GM21786 (cell line): ENCODE measurements at regions not wholly inside any gene's neighbourhood (a gene's known extent, or its start where the extent isn't known, plus 50 kb on each side); places are given as distances from the start of the nearest gene placed in this dataset.

ENCODE experiments used
- ATAC-seq: cut with Tn5 transposase; IDR thresholded peaks from one replicate; pipeline ENCODE4 v1.9.1; 2021; ENCODE audit not compliant: unreplicated experiment

DNA sequence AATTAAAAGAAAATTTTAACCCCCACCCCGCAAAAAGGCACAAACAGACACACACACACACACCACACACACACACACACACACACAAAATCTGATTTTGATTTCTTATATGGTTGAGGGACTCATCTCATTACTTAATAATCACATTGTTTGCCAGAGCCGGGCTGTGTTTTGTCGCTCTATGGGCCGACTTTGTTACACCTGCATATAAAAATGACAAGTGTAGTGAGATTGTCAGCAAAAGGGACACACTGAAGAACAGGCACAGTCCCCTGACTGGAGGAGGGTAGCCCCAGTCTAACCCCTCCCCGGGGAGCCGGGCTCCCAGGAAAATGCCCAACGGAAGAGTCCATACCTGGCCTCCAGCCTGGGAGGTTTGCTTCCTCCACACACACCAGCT lies 221.6 kb downstream of the ENGASE start:
- ATAC-seq: no peak

DNA sequence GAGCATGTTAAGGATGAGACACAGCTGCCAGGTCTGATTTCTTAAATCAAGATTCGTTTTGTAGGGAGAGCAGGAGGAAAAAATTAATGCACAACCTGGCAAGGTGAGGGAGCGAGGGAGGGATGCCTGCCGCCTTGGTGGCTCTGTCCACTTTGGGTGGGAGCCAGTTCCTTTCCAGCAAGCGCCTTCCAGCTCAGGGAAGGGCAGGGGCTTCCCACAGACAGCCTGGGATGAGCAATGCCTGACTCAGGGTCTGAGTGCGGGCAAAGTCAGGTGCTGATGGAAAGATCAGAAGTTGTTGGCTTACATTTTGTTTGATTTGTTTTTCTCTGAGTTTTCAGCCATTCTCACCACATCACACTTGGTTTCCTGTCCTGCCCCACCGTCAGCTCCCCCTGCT lies 220.7 kb downstream of the ENGASE start:
- ATAC-seq: no peak

DNA sequence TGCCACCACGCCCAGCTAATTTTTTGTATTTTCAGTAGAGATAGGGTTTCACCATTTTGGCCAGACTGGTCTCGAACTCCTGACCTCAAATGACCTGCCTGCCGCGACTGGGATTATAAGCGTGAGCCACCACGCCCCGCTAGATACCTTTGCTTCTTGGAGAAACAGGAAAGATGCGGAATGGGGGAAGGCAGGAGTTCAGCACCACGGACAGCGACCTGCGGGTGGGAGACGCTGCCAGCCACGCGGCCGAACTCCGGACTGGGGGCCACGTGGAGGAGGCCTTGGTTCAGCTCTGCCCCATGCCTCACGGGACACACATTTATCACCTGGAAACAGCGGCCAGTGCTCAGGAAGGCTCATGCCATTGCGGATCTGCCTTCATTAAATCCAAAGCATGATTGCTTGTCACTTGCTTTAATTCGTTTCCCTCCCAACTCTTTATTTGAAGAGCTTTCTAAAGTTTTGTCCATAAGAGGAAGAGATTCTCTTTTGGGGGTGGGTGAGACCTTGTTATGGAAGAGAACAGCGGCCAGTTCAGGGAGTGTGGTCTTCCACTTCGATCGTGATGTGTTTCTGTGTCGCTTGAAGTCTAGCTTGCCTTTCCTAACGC lies 219.9 kb downstream of the ENGASE start:
- ATAC-seq: no peak

DNA sequence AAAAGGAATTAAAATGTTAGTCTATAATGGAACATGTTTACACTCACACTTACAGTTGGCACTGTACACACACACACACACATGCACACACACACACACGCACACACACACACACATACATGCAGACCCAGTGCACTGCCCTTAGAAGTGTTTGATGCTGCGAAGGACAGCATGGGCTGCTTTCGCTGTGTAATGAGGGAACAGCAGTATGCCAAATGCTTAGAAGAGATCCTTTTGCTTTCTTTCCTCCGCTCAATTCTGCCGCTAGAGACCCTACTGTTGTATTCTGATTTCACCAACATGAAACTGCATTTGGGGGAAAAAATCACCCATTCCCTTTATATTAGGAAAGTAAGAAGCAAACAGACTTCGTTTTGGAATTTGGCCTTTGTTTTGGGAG lies 217.9 kb downstream of the ENGASE start:
- no peak for ATAC-seq

DNA sequence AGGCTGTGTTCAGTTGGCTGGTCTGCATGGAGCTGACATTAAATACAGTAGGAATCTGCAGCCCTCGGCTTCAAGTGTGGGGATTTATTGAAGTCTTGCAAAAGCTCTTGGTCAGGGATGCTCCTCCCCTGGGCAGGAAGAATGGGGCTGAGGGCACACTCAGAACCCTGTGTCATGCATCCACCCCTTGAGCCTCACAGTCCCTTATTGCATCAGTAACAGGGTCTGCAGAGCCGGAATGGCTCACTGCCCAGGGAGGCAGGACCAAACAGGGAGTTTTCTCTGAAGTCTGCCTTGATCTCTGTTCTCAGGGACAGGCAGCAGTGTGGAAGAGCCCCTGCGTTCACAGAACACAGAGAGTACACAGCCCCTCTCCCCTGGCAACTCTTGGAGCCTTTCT lies 216.8 kb downstream of the ENGASE start:
- no peak for ATAC-seq

DNA sequence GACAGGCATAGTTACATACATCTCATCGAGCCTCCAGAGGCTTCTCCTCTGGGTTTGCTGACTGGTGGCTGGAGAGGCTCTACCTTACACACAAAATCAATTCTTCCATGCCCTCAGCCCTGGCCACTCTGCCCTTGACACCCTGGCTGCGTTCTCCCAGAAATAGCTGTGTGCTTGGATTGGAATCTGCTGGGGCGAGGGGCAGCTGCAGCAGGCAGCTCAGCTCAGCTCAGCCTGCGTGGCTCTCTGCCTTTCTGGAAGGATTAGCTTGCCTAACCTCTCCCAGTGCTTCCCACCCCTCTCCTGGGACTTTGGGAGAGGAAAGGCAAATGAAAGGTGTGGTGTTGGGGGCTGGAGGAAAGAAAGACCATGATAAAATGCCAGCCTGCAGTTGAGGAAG lies 216.1 kb downstream of the ENGASE start:
- no peak for ATAC-seq

DNA sequence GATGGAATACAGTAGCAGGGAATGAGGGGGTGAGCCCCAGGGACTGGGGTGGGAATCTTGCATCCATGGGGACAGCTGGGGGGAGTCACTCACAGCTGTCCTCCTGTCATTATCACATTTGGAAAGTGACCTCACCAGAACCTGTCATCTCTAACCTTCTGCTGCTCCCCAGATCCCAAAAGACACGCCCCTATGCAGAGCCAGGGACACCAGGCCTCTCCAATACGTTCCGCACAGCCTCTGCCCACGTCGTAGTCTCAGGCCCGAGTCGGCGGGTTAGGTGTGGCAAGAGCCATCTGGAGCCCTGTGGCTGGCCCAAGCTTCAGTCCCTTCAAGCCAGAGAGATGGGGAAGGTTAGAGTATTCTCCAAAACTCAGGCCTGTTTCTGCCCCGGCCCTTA lies 214.3 kb downstream of the ENGASE start:
- no peak for ATAC-seq

DNA sequence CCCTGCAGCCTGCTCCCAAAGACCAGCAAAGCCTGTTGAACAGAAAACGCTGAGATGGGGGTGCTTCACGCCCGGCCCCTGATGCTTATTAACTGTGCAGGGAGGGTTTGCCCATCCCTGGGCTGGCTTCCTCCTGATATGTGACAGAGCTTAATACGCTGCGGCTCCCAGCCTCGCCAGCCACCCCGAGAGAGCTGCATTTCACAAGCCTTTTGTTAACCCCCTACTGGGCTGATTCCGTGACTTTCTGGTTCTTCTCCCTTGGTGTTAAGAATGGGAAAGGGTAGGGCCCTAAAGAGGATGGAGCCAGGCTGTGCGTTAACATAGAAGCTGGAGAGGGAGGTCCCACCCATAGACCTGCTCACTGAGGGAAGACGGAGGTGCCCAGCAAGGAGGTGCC lies 211.8 kb downstream of the ENGASE start:
- no peak for ATAC-seq

DNA sequence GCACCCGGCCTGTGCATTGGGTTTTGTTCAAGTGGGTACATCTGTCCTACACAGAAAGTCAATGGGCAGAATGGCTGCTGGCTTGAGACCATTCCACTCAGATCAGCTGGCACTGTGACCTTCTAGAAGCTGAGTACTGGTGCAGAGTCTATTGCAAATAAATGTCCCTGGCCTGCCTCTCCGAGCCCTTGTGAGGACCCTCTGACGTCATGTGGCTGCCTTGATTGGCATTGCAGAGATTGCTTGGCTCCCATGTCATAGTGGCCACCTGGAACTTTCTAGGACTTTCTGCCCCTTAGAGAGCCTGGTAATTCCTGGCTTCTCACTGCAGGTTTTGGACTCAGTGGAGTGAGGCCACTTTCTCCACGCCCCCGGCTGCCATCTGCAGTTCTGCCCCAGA lies 211.3 kb downstream of the ENGASE start:
- no peak for ATAC-seq

DNA sequence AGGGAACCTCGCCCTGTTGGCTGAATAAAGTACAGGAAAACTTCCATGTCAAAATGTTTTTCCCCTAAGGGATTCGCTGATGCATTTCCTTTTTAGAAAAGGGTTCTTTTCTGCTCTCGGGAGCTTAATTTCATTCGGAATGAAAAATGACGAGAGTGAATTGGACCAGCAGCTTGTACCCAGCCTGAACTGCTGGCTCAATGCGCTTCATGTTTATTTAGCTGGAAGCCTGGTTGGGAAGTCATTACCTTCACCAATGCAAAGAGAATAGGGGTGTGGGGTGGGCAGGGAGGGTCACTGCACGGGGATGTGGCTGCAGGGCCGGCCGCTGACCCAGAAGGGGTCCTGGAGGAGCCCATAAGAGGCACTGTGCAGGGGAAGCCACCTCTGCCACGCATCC lies 207.7 kb downstream of the ENGASE start:
- ATAC-seq: no peak

DNA sequence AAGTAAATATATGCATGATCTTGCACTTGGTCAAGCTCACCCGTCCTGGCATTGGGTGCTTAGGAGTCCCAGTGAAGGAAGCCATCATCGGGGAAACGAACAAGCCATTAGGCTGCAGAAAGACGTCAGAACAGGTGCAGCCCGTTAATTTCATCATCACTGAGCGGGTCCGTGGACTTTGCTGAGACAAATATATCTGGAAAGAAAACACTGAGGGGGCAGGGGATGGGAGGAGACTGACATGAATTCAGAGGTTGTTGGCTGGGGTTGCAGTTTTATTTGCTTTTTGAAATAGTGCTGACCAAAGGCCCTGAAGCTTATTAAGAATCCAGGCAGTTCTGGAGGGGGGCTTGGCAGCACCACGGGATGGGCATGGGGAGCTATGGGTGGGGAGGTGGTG lies 207.2 kb downstream of the ENGASE start:
- ATAC-seq: no peak

DNA sequence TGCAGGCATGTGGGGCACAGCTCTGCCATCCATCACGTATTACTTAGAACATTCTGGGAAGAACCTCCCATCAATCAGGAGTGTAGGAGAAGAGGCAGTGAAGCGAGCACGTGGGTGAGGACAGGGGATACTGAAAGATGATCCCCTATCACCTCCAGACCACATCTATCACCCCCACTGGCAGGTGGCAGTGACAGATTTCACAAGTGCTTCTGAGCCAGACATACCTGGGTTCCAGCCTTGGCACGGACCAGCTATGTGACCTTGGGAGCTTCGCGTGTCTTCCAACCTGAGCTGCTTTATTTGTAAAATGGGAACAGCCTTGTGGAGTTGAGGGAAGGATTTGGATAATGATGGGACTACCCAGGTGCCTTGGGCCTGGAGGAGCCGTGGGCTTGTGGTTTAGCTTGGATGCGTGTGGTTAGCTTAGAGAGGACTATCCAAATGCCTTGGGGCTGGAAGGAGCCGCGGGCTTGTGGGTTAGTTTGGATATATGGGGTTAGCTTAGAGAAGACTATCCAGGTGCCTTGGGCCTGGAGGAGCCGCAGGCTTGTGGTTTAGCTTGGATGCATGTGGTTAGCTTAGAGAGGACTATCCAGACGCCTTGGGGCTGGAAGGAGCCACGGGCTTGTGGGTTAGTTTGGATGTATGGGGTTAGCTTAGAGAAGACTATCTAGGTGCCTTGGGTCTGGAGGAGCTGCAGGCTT lies 206.4 kb downstream of the ENGASE start:
- ATAC-seq: no peak

DNA sequence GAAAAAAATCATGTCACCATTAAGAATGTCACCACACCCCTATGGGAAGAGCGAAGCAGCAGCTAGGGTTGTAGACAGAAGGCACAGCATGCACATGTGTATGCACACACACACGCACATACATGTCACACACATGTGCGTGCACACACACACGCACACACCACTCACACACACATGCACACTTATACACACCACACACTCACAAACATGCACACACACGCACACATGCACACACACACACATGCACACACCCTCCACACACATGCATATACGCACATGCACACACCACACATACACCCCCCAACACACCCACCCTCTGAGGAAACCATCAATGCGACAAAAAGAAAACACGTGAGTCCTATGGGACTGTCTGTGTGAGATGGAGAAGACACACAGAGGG lies 205.4 kb downstream of the ENGASE start:
- no peak for ATAC-seq

DNA sequence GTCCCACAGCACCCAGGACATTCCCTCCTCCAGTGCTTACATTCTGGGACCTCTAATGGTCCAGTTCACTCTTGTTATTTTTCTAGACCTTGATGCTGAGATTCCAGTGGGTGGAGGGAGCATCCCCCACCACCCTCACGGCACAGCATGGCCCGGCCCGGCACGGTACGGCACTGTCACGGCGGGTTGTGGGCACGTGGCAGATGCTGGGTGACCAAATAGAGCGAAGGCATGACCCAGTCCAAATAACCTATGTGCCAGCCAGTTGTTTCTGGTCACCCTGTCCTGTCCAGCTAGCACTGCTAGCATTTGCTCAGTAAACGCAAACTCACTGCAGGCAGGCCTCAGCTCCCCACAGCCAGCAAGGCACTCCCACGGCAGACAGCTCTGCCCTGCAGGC lies 204.7 kb downstream of the ENGASE start:
- ATAC-seq: no peak

DNA sequence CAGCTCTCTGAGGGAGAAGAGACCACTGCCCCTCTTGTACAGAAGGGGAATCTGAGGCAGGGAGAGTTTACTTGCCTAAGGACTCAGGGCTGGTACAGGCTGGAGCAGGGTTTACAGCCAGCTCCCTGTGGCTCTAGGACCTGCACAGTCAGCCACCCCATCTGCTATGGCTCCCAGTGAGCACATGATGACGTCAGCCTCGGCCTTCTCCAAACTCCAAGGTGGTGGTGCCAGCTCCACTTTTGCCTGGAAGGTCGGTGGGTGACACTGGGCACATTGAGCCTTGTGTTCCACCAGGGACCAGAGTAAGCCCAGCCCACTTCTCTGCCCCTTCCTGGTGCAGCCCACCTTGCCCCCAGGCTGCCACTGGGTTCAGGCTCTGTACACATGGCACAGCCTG lies 202.2 kb downstream of the ENGASE start:
- no peak for ATAC-seq

DNA sequence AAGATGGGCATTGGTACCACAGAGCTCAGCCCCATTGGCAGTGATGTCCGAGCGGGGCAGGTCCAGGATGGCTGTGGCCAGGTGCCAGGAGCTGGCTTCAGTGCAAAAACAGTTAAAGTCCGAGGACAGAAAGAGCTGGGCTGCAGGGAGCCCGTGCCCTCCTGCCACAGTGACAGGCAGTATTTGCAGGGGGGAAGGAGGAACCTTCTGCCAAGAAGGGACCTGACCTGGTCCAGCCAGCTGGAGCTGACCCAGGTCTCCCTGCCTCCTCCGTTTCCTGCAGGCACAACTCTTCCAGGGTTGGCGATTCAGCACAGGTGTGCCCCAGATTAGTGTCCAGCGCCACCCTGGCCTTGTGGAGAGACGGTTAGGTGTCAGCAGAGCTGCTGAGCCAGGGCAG lies 199.0 kb downstream of the ENGASE start:
- no peak for ATAC-seq

DNA sequence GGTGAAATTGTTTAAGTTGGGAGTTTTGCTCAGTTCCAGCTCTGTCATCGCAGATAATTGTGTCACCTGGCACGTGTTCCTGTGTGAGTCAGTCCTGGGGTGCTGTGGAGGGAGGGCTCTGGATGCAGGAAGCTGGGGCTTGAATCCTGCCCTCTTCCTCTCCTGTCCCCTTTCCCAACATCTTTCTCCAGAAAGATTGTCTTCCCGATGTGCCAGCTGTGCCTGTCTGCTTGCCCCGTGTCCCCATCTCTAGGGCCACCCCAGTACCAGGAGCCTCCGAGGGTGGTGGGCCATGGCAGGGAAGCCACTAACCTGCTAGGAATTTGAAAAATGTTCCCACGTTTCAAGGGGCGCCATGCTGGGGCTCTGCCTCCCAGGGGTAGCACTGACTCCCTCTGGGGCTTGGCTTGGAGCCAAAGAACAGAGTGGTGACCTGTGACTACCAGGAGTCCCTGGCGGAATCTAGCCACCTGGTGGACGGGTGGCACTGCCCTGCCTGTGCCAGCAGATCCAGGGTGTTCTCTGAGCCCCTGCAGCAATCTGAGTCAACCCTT lies 198.1 kb downstream of the ENGASE start:
- no peak for ATAC-seq

DNA sequence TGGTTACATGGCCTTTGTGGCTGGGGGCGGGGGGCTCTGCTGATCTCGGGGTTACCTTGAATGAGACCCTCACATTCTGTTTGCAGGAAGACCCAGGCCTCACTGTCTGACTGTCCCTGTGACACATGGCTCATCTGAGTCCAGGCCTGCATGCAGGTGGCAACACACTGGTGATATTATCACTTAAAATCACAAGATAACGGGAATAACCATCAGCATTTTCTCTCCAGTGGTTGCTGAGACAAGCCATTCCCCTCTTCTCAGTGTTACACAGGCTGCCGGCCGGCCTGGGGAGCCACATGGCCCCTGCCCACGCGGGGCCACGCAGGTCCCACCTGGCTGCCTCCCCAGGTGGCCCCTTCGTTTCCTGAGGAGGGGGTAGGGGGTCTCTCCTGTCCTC lies 197.6 kb downstream of the ENGASE start:
- no peak for ATAC-seq

DNA sequence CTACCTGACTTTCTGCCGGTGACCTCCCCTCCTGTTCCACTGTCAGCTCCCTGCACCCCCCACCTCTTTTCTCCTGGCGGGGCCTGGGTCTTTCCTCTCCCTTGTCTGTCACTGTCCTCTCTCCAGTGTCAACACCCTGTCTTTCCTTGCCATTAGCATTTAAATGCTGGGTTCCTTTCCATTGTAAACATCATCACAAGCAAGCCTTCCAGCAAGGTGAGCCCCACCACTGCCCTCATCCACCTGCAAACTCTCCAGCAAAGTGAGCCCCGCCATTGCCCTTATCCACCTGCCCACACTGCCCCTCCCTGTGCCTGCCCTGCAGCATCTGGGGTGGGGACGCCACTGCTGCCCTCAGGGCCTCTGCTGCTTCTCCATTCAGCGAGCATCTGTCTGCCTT lies 195.0 kb downstream of the ENGASE start:
- ATAC-seq: no peak

DNA sequence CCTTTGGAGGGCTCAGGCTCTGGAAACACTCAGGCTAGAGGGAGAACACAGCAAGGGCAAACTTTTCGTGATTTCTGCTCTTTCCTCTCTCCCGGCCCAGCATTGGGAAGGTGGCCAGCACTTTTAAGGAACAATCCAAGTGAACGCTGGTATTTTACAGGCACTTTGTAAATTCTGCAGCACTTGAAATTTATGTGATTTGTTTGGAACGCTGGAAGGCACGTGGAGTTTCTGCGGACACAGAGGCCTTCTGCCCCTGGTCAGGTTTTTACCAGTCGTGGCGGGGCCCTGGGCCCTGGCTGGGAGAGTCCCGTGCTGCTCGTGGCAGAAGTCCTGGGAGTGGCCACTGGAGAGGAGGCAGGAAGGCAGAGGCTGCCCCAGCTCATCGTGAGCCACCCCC lies 188.6 kb downstream of the ENGASE start:
- no peak for ATAC-seq

DNA sequence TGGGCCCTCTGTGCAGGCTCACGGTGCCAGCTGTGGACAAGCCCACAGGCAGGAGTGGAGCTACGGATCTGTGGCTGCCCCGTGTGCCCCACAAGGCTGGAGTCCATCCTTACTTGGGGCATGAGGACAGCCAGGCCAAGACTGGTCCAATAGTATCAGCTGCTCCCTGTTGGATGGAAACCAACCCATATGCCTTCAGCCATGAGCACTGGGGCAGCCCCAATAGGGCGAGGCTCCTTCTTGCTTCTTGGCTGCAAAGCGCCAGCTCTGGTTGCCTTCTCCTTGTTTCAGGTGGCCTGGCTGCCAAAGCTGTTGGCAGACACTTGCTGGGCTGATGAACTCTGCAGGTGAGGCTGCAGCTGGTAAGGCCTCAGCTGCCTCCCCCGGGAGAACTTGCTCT lies 188.0 kb downstream of the ENGASE start:
- no peak for ATAC-seq

DNA sequence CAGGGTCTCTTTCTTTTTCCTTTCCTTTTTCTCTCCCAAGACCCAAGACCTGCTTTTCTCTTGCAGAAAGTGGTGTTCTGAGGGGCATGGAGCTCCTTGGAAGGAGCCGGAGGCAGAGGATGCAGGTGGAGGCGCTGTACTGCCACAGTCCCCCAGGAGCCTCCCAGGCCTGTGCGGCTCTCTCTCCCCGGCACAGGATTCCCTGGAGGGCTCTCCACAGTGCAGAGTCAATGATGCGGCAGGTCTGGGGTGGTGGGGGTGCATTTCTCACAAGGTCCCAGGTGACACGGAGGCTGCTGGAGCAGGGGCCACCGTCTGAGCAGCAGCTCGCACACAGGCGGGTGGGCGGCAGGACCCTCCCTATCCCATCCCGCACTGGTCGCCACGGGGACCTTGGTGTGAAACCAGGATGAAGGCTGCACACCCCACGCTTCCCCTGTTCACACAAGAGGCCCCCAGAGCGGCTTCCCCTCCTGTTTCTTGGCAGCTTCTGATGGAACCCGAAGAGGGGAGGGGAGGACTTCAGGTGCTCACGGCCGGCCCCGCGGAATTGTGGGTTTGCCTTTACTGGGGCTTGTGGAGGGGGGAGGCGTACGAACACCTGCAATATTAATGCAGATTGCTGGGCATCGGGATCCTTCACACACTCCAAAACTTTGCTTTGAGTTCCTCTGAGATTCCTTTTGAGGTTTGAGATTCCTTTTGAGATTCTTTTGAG lies 186.9 kb downstream of the ENGASE start:
- no peak for ATAC-seq
